ENCODE measurements at regions not wholly inside any gene's neighbourhood (a gene's known extent, or its start where the extent isn't known, plus 50 kb on each side); places are given as distances from the start of the nearest gene placed in this dataset.

- H3K36me3 ChIP-seq (replicated peaks in 1 of 2; ENCODE audit: control extremely low read depth in 1 of 2, control insufficient read depth in 1 of 2, extremely low read depth in 1 of 2, insufficient read depth in 2 of 2, low read length in 1 of 2), result no peaks in the 10 kb centered on the region
- DNase-seq, result no peak
- intact Hi-C loops (cut with micrococcal nuclease), result no loop called here
- no peaks in the 10 kb centered on the region for H4K20me1 ChIP-seq (ENCODE audit: control insufficient read depth, insufficient read depth, low read length, poor library complexity, severe bottlenecking)
- no peak overlapping the region for H2AFZ ChIP-seq (ENCODE audit: insufficient read depth, low read depth, low read length, poor library complexity, severe bottlenecking)
- no peak overlapping the region for H3K4me2 ChIP-seq (replicated peaks; ENCODE audit: low read depth, low read length, poor library complexity, severe bottlenecking)
- ChIA-PET POLR2A (no interaction called here), CTCF (no interaction called here)
- H3K27ac ChIP-seq (ENCODE audit: low read length in 2 of 2), result no peak overlapping the region
- H3K9me3 ChIP-seq (ENCODE audit: control extremely low read depth in 1 of 3, control insufficient read depth in 2 of 3, insufficient read depth in 1 of 3, low read length in 2 of 3), result peaks cover 0 to 4% (median 0%) of the 10 kb centered on the region in 3 donors
- 80% methylated on average over 2 of the region's 3 CpGs for WGBS (ENCODE audit: insufficient coverage)
- H3K79me2 ChIP-seq (ENCODE audit: control insufficient read depth, insufficient read depth, low read length), result no peaks in the 10 kb centered on the region
- H3K9ac ChIP-seq (ENCODE audit: low read length), result no peak overlapping the region
- ATAC-seq (ENCODE audit: low read depth), result no peak
- Mint-ChIP-seq H3K4me1 (no peaks in the 10 kb centered on the region), H3K4me3 (no peak overlapping the region), H3K27ac (no peak overlapping the region), H3K9me3 (ENCODE audit: insufficient read depth) (no peaks in the 10 kb centered on the region), H3K27me3 (no peaks in the 10 kb centered on the region)
- H3K4me1 ChIP-seq (ENCODE audit: control insufficient read depth in 2 of 2, insufficient read depth in 2 of 2, low read length in 2 of 2), result no peaks in the 10 kb centered on the region
- no peaks in the 10 kb centered on the region for H3K27me3 ChIP-seq (replicated peaks in 1 of 4; ENCODE audit: control extremely low read depth in 1 of 4, control insufficient read depth in 3 of 4, insufficient read depth in 4 of 4, low read length in 3 of 4)
- TF ChIP-seq CTCF (IDR thresholded peaks at IDR 0.05), result no peak
- no peak for TF ChIP-seq EZH2 (IDR thresholded peaks at IDR 0.05; ENCODE audit: borderline replicate concordance, insufficient read depth, low read depth, low read length, poor library complexity, severe bottlenecking)
- H3K4me3 ChIP-seq (ENCODE audit: control extremely low read depth in 1 of 5, extremely low read depth in 1 of 5, insufficient read depth in 1 of 5, low read depth in 2 of 5, low read length in 4 of 5), result no peak overlapping the region
Observed at GRCh38 chr5:91976451-91976850, 593.3 kb upstream of the ARRDC3 start.

- H3K27me3 Mint-ChIP-seq, result no peaks in the 10 kb centered on the region
Observed at GRCh38 chr5:91963166-91963565, 580.0 kb upstream of the ARRDC3 start.

More at GRCh38 chr5:91963166-91963565, 580.0 kb upstream of the ARRDC3 start:
- WGBS (ENCODE audit: insufficient coverage), result no CpG with 5 or more reads among the region's 1 CpG
- no peaks in the 10 kb centered on the region for H3K4me1 Mint-ChIP-seq
- Histone ChIP-seq H3K4me3 (ENCODE audit: control extremely low read depth in 1 of 5, extremely low read depth in 1 of 5, insufficient read depth in 1 of 5, low read depth in 2 of 5, low read length in 4 of 5) (no peak overlapping the region), H3K27ac (ENCODE audit: low read length in 2 of 2) (no peak overlapping the region), H3K4me2 (replicated peaks; ENCODE audit: low read depth, low read length, poor library complexity, severe bottlenecking) (no peak overlapping the region), H3K4me1 (ENCODE audit: control insufficient read depth in 2 of 2, insufficient read depth in 2 of 2, low read length in 2 of 2) (no peaks in the 10 kb centered on the region), H4K20me1 (ENCODE audit: control insufficient read depth, insufficient read depth, low read length, poor library complexity, severe bottlenecking) (no peaks in the 10 kb centered on the region), H3K9me3 (ENCODE audit: control extremely low read depth in 1 of 3, control insufficient read depth in 2 of 3, insufficient read depth in 1 of 3, low read length in 2 of 3) (peaks cover 0 to 4% (median 0%) of the 10 kb centered on the region in 3 donors), H3K9ac (ENCODE audit: low read length) (no peak overlapping the region), H3K36me3 (replicated peaks in 1 of 2; ENCODE audit: control extremely low read depth in 1 of 2, control insufficient read depth in 1 of 2, extremely low read depth in 1 of 2, insufficient read depth in 2 of 2, low read length in 1 of 2) (no peaks in the 10 kb centered on the region), H3K27me3 (replicated peaks in 1 of 4; ENCODE audit: control extremely low read depth in 1 of 4, control insufficient read depth in 3 of 4, insufficient read depth in 4 of 4, low read length in 3 of 4) (no peaks in the 10 kb centered on the region), H3K79me2 (ENCODE audit: control insufficient read depth, insufficient read depth, low read length) (no peaks in the 10 kb centered on the region), H2AFZ (ENCODE audit: insufficient read depth, low read depth, low read length, poor library complexity, severe bottlenecking) (no peak overlapping the region)
- no peak overlapping the region for H3K27ac Mint-ChIP-seq
- intact Hi-C loops (cut with micrococcal nuclease), result no loop called here
- H3K4me3 Mint-ChIP-seq, result no peak overlapping the region
- POLR2A ChIA-PET, result no interaction called here
- no peaks in the 10 kb centered on the region for H3K9me3 Mint-ChIP-seq (ENCODE audit: insufficient read depth)
- no peak for TF ChIP-seq CTCF (IDR thresholded peaks at IDR 0.05)
- no peak for TF ChIP-seq EZH2 (IDR thresholded peaks at IDR 0.05; ENCODE audit: borderline replicate concordance, insufficient read depth, low read depth, low read length, poor library complexity, severe bottlenecking)
- DNase-seq, result no peak
- no peak for ATAC-seq (ENCODE audit: low read depth)
- CTCF ChIA-PET, result no interaction called here

Measured in B cell (primary cell).